Cardiac muscle cell (in vitro differentiated cells and primary cell): ENCODE measurements at regions not wholly inside any gene's neighbourhood (a gene's known extent, or its start where the extent isn't known, plus 50 kb on each side); places are given as distances from the start of the nearest gene placed in this dataset.

Source experiments
- DNase-seq, 2 donors: peaks; one replicate each; pipeline versions ENCODE4 v3.0.0 to v3.0.0-alpha.2; 2010 to 2017; ENCODE audit warnings: low read depth in 1 of 2, low spot score in 1 of 2
- H3K27ac ChIP-seq: fragments of 200-600 bp; sonication (generic); 2 replicates; pipeline ENCODE4 v1.5.1; 2016
- H3K27me3 ChIP-seq: fragments of 200-600 bp; sonication (generic); 2 replicates; pipeline ENCODE4 v1.6.0; 2016; ENCODE audit warnings: control low read depth
- H3K36me3 ChIP-seq: fragments of 200-600 bp; sonication (generic); 2 replicates; pipeline ENCODE4 v1.5.1; 2016; ENCODE audit warnings: control low read depth
- H3K4me1 ChIP-seq: fragments of 200-600 bp; sonication (generic); 2 replicates; pipeline ENCODE4 v1.8.1; 2017; ENCODE audit warnings: low read depth, mild to moderate bottlenecking, mixed run types
- H3K4me3 ChIP-seq: fragments of 200-600 bp; sonication (generic); 2 replicates; pipeline ENCODE4 v1.5.1; 2016; ENCODE audit warnings: mild to moderate bottlenecking
- H3K9me3 ChIP-seq: fragments of 200-600 bp; sonication (generic); 2 replicates; pipeline ENCODE4 v1.5.1; 2017; ENCODE audit warnings: low read depth, mild to moderate bottlenecking, control low read depth
- TF ChIP-seq, protein P1 (sequence below): IDR thresholded peaks from 2 replicates; pipeline ENCODE4 v1.5.1; 2012; ENCODE audit warnings: low read depth, mild to moderate bottlenecking, low read length

DNA sequence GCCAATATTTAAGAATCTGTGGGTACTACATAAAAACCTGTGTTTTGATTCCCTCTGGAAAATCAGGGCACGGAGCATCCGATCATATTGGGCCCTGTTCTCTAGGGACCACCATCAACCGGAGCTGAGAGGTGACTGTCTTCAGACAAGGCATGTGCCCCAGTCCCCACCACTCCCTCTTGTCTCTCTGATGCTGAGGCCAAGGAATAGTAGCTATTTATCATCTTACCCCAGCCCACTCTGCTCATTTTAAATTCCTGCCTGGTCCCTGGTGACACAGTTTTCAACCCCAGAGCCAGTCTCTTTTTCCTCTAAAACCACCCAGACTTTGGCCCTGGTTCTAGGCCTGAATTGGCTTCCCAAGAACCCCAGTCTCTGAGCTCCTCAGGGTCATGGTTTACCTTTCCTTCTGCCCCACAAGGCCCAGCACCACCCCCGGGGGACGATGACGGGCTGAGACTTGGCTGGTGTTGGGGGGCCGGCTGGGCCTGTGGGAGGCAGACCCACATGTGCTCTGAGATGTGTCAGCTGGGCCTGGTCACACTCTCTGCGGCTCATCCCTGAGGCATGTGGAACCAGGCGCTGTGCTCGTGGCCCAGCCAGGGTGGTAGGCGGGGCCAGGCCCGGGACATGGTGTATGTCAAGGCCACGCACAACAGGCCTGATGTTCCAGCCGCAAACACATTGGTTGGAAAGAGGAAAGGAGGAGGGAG is 114.4 kb downstream of the CEBPB start:
- Histone ChIP-seq H3K4me3 (no peak overlapping the region), H3K4me1 (peaks cover 13% of the 10 kb centered on the region), H3K36me3 (no peaks in the 10 kb centered on the region), H3K27me3 (no peaks in the 10 kb centered on the region), H3K27ac (peak overlapping the region; percentile 22), H3K9me3 (no peaks in the 10 kb centered on the region)
- peak in 1 of 2 donors; percentile 97 for DNase-seq
- TF ChIP-seq, protein P1, sequence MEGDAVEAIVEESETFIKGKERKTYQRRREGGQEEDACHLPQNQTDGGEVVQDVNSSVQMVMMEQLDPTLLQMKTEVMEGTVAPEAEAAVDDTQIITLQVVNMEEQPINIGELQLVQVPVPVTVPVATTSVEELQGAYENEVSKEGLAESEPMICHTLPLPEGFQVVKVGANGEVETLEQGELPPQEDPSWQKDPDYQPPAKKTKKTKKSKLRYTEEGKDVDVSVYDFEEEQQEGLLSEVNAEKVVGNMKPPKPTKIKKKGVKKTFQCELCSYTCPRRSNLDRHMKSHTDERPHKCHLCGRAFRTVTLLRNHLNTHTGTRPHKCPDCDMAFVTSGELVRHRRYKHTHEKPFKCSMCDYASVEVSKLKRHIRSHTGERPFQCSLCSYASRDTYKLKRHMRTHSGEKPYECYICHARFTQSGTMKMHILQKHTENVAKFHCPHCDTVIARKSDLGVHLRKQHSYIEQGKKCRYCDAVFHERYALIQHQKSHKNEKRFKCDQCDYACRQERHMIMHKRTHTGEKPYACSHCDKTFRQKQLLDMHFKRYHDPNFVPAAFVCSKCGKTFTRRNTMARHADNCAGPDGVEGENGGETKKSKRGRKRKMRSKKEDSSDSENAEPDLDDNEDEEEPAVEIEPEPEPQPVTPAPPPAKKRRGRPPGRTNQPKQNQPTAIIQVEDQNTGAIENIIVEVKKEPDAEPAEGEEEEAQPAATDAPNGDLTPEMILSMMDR, result no peak

DNA sequence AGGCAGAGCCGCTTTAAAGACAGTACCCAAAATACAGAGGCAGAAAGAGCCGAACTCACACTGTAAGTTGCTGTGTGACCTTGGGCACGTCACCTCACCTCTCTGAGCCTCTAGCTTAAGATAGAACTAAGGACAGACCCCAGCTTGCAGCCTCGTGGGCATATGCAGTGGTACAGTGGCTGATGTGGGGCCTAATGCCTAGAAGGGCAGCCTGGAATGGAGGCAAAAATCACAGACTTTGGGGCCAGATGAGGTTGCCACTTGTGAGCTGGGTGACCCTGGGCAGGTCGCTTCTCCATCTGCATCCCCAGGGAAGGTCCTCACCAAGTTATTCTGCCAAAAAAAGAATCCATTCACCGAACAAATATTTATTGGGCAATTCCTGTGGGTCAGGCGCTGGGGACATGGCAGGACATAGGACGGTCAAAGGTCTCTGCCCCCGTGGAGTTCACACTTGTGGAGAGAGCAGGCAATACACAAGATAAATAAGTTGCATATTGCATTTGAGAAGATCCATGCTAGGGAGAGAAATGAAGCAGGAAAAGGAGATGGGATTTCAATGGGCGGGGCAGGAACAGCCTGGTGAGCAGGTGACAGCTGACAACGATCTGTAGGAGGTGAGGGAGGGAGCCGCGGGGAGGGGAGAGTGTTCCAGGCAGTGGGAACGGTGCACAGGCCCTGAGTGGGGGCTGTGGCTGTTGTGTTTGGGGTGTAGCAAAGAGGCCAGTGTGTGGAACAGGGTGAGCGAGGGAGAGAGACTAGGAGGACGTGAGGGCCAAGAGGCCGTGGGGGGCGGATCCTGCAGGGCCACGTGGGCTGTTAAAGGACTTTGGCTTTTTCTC is 115.2 kb downstream of the CEBPB start:
- peak in 1 of 2 donors; percentile 60 for DNase-seq
- TF ChIP-seq, protein P1, result no peak
- H3K9me3 ChIP-seq, result no peaks in the 10 kb centered on the region
- no peak overlapping the region for H3K4me3 ChIP-seq
- H3K27me3 ChIP-seq, result no peaks in the 10 kb centered on the region
- peaks cover 13% of the 10 kb centered on the region for H3K4me1 ChIP-seq
- H3K36me3 ChIP-seq, result no peaks in the 10 kb centered on the region
- H3K27ac ChIP-seq, result no peak overlapping the region

DNA sequence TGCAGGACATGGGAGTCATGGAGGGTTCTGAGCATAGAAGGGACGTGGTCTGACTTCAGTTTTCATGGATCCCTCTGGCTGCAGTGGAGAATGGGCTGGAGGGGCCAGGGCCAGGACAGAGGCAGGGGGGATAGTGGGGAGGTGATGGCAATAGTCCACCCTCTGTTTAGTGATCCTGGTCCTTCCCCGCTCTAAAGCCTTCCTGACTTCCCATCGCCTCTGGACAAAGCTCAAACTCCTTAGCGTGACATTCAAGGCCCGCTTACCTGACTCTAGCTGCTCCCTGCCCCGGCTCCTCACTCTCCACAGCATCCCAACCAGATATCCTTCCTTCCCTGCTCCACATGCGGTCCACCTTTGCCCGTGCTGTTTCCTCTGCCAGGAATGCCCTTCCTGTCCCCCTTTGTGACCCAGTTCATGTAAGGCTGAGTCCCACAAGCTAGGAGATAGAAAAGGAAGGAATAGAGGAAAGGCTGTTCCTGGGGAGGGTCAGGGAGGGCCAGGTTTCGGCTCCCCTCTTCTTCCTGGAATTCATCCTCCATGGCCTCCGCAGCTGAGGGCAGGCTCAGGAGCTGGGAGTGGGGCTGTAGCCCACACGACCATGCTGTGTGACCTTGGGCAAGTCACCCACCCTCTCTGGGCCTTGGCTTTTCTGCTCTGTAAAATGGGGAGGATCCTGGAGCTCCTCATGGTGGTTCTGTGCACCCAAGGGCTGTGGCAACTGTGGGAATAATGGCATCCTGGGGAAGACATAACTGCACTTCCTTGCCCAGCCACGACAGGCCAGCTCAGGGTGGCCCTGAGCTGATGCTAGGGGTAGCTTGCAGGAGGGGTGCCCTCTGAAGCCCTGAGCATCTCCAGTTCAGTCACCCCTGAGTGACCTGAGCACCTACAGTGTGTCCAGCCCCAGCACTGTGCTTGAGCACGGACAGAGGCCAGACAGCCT is 116.1 kb downstream of the CEBPB start:
- TF ChIP-seq, protein P1, result no peak
- H3K27me3 ChIP-seq, result no peaks in the 10 kb centered on the region
- no peaks in the 10 kb centered on the region for H3K36me3 ChIP-seq
- no peaks in the 10 kb centered on the region for H3K9me3 ChIP-seq
- no peak overlapping the region for H3K4me3 ChIP-seq
- DNase-seq, result no peak
- H3K27ac ChIP-seq, result no peak overlapping the region
- H3K4me1 ChIP-seq, result peaks cover 13% of the 10 kb centered on the region

DNA sequence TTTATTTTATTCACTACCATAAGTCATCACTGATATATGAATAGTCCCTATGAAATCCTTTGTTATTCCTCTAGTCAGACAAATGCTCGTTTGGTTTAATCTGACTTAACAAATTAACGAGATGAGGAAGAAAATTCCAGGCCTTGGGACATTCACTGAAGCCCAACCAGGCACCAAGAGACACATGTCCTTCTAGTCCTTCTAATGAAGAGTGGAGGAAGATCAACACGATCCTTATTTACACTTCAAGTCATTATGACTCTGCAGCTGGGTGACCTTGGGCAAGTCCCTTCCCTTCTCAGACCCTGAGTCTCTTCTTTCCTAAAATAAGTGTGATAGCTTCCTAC is 117.5 kb downstream of the CEBPB start:
- no peaks in the 10 kb centered on the region for H3K27me3 ChIP-seq
- H3K9me3 ChIP-seq, result no peaks in the 10 kb centered on the region
- no peaks in the 10 kb centered on the region for H3K36me3 ChIP-seq
- H3K4me1 ChIP-seq, result peaks cover 6% of the 10 kb centered on the region
- TF ChIP-seq, protein P1, result no peak
- no peak overlapping the region for H3K4me3 ChIP-seq
- H3K27ac ChIP-seq, result no peak overlapping the region
- DNase-seq, result no peak

DNA sequence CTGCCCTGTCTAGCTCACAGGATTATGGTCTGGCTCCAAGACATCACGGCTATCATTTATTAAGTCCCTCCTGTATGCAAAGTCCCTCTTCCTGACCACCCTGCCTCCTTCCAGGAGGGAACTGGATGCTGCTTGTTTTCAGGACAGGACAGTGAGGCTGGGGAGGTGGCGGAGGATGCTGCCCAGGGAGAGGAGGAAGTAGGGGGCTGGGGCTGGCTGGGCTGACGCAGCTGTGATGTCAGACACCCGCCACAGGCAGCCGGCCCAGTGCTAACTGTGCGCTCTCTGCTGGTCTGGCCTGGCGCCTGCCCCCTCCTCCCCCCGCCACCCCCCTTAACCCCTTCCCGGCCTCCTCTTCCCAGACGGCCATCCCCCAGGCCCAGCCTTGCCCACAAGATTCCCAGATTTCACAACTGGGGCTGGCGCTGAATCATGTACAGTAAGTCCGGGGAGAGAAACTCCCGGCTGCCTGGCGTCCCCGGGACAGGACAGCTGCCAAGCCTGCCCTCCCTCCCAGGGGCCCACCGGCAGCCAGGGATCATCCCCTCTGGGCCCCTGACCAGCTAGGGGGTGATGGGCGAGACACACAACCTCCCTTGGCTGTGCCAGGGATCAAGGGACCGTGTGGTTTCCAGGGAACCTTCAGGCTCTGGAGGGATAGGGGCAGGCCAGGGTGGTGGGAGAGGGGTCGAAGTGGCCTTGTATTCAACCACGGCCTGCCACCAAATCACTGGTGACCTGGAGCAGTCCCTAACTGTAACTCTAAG is 118.1 kb downstream of the CEBPB start:
- Histone ChIP-seq H3K27ac (no peak overlapping the region), H3K4me3 (no peak overlapping the region), H3K9me3 (no peaks in the 10 kb centered on the region), H3K27me3 (no peaks in the 10 kb centered on the region), H3K4me1 (peaks cover 6% of the 10 kb centered on the region), H3K36me3 (no peaks in the 10 kb centered on the region)
- TF ChIP-seq, protein P1, result peak; percentile 17
- peak; percentile 16 to 99 for DNase-seq
